DND-41 (cell line): ENCODE measurements at regions not wholly inside any gene's neighbourhood (a gene's known extent, or its start where the extent isn't known, plus 50 kb on each side); places are given as distances from the start of the nearest gene placed in this dataset.
"Not testable (repeated sequence)": the region's sequence is repeated elsewhere in the genome, so short reads cannot be mapped to it uniquely, and the experiment has no call there.

Experiments
- ATAC-seq: fragments of 200-7000 bp; cut with Tn5 transposase; 3 replicates; pipeline ENCODE4 v1.9.1; 2021; ENCODE audit warnings: low read depth; ENCODE audit not compliant: insufficient read depth
- DNase-seq: peaks from one replicate; pipeline ENCODE4 v3.0.0-alpha.2; 2020
- H2AFZ ChIP-seq: 2 replicates; pipeline ENCODE4 v1.6.0; 2012; ENCODE audit warnings: low read depth, low read length
- H3K27ac ChIP-seq: 2 replicates; pipeline ENCODE4 v1.5.1; 2012; ENCODE audit warnings: low read length, inconsistent platforms
- H3K27me3 ChIP-seq: fragments of 200-600 bp; sonication (generic); 2 replicates; pipeline ENCODE4 v1.6.0; 2012; ENCODE audit warnings: low read length, mild to moderate bottlenecking, inconsistent platforms; ENCODE audit not compliant: insufficient read depth, poor library complexity
- H3K36me3 ChIP-seq: 2 replicates; pipeline ENCODE4 v1.5.1; 2012; ENCODE audit warnings: low read length, inconsistent platforms; ENCODE audit not compliant: insufficient read depth
- H3K4me1 ChIP-seq: 2 replicates; pipeline ENCODE4 v1.5.1; 2012; ENCODE audit warnings: mild to moderate bottlenecking, low read length; ENCODE audit not compliant: insufficient read depth
- H3K4me2 ChIP-seq: 2 replicates; pipeline ENCODE4 v1.6.0; 2012; ENCODE audit warnings: mild to moderate bottlenecking, moderate library complexity, low read length, inconsistent platforms; ENCODE audit not compliant: insufficient read depth
- H3K4me3 ChIP-seq, 2 experiments: fragments of 200-600 bp in 1 of 2; shearing (Covaris generic) in 1 of 2; 2 replicates each; pipeline ENCODE4 v1.5.1; 2012 to 2016; ENCODE audit warnings: inconsistent platforms in 2 of 2, low read length in 2 of 2, mild to moderate bottlenecking in 2 of 2, low read depth in 1 of 2, moderate library complexity in 1 of 2
- H3K79me2 ChIP-seq: 2 replicates; pipeline ENCODE4 v1.6.0; 2012; ENCODE audit warnings: low read length, inconsistent platforms; ENCODE audit not compliant: insufficient read depth
- H3K9ac ChIP-seq: 2 replicates; pipeline ENCODE4 v1.6.0; 2012; ENCODE audit warnings: low read depth, mild to moderate bottlenecking, inconsistent platforms, low read length, moderate library complexity
- H3K9me3 ChIP-seq: 2 replicates; pipeline ENCODE4 v1.5.1; 2012; ENCODE audit warnings: low read length, moderate library complexity, mild to moderate bottlenecking, inconsistent platforms; ENCODE audit not compliant: insufficient read depth, severe bottlenecking
- H4K20me1 ChIP-seq: 2 replicates; pipeline ENCODE4 v1.6.0; 2012; ENCODE audit warnings: low read length; ENCODE audit not compliant: insufficient read depth
- EZH2 ChIP-seq: IDR thresholded peaks from 3 replicates; pipeline ENCODE4 v1.6.1; 2012; ENCODE audit warnings: borderline replicate concordance, low read depth, mild to moderate bottlenecking, moderate library complexity, low read length, inconsistent platforms; ENCODE audit not compliant: severe bottlenecking
- TF ChIP-seq, protein P1 (sequence below): IDR thresholded peaks from 2 replicates; pipeline ENCODE4 v1.5.1; 2012; ENCODE audit warnings: borderline replicate concordance, low read length, moderate library complexity, mild to moderate bottlenecking; ENCODE audit not compliant: poor library complexity, severe bottlenecking; ENCODE audit errors: extremely low read depth

- Histone ChIP-seq H2AFZ (no peak overlapping the region), H3K79me2 (no peaks in the 10 kb centered on the region), H3K4me1 (no peaks in the 10 kb centered on the region), H3K9me3 (no peaks in the 10 kb centered on the region), H3K27me3 (peaks cover 9% of the 10 kb centered on the region), H3K9ac (no peak overlapping the region), H4K20me1 (no peaks in the 10 kb centered on the region), H3K4me3 (no peak overlapping the region), H3K4me2 (no peak overlapping the region), H3K27ac (no peak overlapping the region), H3K36me3 (no peaks in the 10 kb centered on the region)
- no peak for DNase-seq
- no peak for ATAC-seq
- TF ChIP-seq, protein P1, sequence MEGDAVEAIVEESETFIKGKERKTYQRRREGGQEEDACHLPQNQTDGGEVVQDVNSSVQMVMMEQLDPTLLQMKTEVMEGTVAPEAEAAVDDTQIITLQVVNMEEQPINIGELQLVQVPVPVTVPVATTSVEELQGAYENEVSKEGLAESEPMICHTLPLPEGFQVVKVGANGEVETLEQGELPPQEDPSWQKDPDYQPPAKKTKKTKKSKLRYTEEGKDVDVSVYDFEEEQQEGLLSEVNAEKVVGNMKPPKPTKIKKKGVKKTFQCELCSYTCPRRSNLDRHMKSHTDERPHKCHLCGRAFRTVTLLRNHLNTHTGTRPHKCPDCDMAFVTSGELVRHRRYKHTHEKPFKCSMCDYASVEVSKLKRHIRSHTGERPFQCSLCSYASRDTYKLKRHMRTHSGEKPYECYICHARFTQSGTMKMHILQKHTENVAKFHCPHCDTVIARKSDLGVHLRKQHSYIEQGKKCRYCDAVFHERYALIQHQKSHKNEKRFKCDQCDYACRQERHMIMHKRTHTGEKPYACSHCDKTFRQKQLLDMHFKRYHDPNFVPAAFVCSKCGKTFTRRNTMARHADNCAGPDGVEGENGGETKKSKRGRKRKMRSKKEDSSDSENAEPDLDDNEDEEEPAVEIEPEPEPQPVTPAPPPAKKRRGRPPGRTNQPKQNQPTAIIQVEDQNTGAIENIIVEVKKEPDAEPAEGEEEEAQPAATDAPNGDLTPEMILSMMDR, result no peak
- no peak for TF ChIP-seq EZH2
Observed at GRCh38 chr7:41559426-41559825, 143.5 kb downstream of the INHBA start.

DNA sequence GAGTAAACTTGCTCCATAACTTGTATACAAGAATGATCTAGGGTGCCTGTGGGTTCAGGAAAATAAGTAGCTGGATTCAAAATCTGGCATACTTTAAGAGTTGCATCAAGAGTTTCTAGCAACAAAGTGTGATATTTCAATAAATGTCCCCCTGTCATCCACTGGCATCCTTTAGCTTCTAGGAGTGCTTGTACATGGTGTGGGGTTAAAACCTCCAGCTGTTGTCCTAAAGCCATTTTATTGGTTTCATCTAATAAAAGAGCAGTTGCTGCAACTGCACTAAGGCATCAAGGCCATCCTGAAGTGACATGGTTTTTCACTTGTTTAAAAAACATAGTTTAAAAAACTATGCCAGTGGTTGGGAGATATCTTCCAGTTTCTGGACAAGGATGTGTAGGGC is 148.4 kb downstream of the INHBA start:
- Histone ChIP-seq H4K20me1 (no peaks in the 10 kb centered on the region), H2AFZ (no peak overlapping the region), H3K27me3 (no peaks in the 10 kb centered on the region), H3K9ac (no peak overlapping the region), H3K4me3 (no peak overlapping the region), H3K4me2 (no peak overlapping the region), H3K9me3 (no peaks in the 10 kb centered on the region), H3K36me3 (no peaks in the 10 kb centered on the region), H3K4me1 (no peaks in the 10 kb centered on the region), H3K27ac (no peak overlapping the region), H3K79me2 (no peaks in the 10 kb centered on the region)
- TF ChIP-seq EZH2, result no peak
- TF ChIP-seq, protein P1, result no peak
- DNase-seq (no peak), ATAC-seq (no peak)

- not testable (repeated sequence) for H3K9ac ChIP-seq, H3K9me3 ChIP-seq, H4K20me1 ChIP-seq, H2AFZ ChIP-seq, H3K27me3 ChIP-seq, H3K4me2 ChIP-seq, ATAC-seq, H3K4me1 ChIP-seq, H3K79me2 ChIP-seq, H3K27ac ChIP-seq, H3K4me3 ChIP-seq, H3K36me3 ChIP-seq, DNase-seq
Observed at GRCh38 chr7:41550046-41550445, 152.8 kb downstream of the INHBA start.

- no peaks in the 10 kb centered on the region for H3K36me3 ChIP-seq
- ATAC-seq (no peak), DNase-seq (no peak)
- H3K27ac ChIP-seq, result no peak overlapping the region
- H3K4me2 ChIP-seq, result no peak overlapping the region
- H3K79me2 ChIP-seq, result no peaks in the 10 kb centered on the region
- no peak overlapping the region for H2AFZ ChIP-seq
- TF ChIP-seq, protein P1, result no peak
- no peak for TF ChIP-seq EZH2
- no peaks in the 10 kb centered on the region for H3K9me3 ChIP-seq
- no peaks in the 10 kb centered on the region for H3K27me3 ChIP-seq
- no peak overlapping the region for H3K9ac ChIP-seq
- H3K4me1 ChIP-seq, result no peaks in the 10 kb centered on the region
- H4K20me1 ChIP-seq, result no peaks in the 10 kb centered on the region
- H3K4me3 ChIP-seq, result no peak overlapping the region
Observed at GRCh38 chr7:41544241-41544640, 158.6 kb downstream of the INHBA start.
